ENCODE measurements at regions not wholly inside any gene's neighbourhood (a gene's known extent, or its start where the extent isn't known, plus 50 kb on each side); places are given as distances from the start of the nearest gene placed in this dataset.
A peak's percentile ranks its signal among the peaks of the same experiment; 100 is the strongest.

DNA sequence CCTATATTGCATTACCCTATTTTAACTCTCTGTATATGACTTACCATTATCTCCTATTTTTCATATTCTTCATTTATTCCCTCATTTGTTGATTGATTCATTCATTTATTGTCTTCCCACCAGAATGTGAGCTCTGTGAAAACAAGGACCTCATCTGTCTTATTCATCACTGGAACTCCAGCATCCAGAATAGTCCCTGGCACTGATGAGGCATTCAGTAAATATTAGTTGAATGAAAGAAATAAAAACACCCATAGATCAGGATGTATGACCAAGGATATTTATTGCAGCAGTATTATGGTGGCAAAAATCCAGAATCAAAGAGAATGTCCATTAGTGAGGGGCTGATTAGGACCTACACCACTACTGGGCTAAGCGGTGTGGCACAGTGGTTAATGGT, 164.9 kb downstream of the SPRY1 start:
- Mint-ChIP-seq H3K27ac (no peak overlapping the region), H3K4me3 (no peak overlapping the region), H3K36me3 (ENCODE audit: low read depth) (no peaks in the 10 kb centered on the region), H3K27me3 (no peaks in the 10 kb centered on the region), H3K9me3 (no peaks in the 10 kb centered on the region), H3K4me1 (ENCODE audit: low read depth) (peaks cover 1% of the 10 kb centered on the region)
- DNase-seq = no peak

DNA sequence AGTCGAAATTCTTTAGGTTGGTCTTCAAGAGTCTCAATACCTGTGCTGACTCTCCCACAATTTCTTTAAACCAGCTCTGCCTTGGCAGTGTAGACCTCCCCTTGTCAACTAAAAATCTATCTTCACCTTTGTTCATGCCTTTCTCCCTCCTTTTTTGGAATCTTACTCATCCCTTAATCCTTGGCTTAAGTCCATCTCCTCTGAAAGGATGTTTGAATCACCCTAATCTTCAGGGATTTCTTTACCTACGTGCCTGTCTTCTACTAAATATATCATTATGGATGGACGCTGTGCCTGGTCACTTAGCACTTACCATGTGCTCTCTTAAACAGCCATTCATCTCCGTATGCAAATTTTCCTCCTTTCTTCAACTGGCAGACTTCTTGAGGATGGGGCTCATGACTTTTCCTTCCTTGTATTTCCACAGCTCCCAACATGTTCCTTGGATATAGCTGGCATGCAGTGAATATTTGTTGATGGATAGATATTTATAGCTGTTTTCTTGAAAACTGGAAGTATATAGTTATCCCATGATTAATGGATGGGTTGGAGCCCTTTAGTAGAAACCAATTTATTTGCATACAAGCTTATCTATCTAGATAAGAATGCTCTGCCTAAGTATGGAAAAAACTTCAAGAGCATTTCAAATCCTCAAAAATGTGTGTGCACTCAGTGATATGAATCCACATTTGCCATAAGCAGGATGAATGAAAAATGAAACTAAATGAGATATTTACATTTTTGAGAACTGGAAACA, 166.6 kb downstream of the SPRY1 start:
- Mint-ChIP-seq H3K27ac (no peak overlapping the region), H3K27me3 (peaks cover 9% of the 10 kb centered on the region), H3K4me1 (ENCODE audit: low read depth) (peaks cover 1% of the 10 kb centered on the region), H3K36me3 (ENCODE audit: low read depth) (no peaks in the 10 kb centered on the region), H3K4me3 (no peak overlapping the region), H3K9me3 (peaks cover 3% of the 10 kb centered on the region)
- no peak for DNase-seq

DNA sequence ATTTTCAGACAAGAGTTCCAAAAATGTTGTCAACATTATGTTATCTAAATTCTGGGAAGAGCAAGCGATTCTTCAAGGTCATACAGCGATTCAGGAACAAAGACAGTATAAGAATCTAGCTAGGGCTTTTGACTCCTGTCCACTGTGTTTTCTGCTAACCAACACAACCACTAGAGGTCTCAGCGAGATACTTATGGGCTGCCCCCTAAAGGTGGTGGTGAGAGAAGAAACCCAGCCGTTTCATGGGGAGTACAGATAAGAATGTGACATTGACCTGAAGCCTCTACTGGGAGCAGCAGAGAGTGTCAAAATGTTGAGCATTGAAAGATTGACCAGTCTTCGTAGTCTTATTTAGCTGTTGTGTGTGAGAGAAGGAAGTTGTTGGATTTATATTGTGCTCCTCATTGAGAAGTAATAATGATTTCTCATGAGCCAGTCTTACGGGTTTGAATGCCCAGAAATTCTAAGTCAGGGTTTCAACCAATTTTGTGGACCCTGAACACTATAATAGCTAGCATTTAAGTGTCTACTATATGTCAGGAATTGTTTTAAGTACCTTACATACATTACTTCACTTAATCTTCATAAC, 168.3 kb downstream of the SPRY1 start:
- H3K4me1 Mint-ChIP-seq (ENCODE audit: low read depth) = peaks cover 1% of the 10 kb centered on the region
- no peaks in the 10 kb centered on the region for H3K36me3 Mint-ChIP-seq (ENCODE audit: low read depth)
- H3K9me3 Mint-ChIP-seq = peaks cover 3% of the 10 kb centered on the region
- no peak overlapping the region for H3K27ac Mint-ChIP-seq
- H3K27me3 Mint-ChIP-seq = peaks cover 9% of the 10 kb centered on the region
- H3K4me3 Mint-ChIP-seq = no peak overlapping the region
- DNase-seq = peak; percentile 37

DNA sequence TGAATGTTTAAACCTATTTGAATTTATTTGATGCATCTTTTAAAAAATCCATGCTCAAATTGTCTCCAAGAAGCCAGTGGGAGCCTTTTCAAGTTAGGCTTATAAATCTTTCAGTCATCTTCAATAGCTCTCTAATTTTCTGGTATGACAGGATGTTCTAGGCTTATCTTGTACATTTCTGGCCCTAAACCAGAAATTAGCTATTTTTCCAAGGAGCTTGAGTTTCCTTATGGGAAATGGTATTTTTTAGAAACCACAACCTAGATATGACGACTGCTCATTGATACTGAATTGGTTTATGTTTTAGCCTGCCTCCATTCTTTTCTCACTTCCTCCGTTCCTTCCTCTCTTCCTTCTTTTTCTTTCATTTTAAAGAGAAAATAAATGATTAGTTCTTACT, 172.3 kb downstream of the SPRY1 start:
- Mint-ChIP-seq H3K36me3 (ENCODE audit: low read depth) (no peaks in the 10 kb centered on the region), H3K27ac (no peak overlapping the region), H3K4me3 (no peak overlapping the region), H3K9me3 (peaks cover 3% of the 10 kb centered on the region), H3K27me3 (peaks cover 13% of the 10 kb centered on the region), H3K4me1 (ENCODE audit: low read depth) (peaks cover 1% of the 10 kb centered on the region)
- DNase-seq = no peak

DNA sequence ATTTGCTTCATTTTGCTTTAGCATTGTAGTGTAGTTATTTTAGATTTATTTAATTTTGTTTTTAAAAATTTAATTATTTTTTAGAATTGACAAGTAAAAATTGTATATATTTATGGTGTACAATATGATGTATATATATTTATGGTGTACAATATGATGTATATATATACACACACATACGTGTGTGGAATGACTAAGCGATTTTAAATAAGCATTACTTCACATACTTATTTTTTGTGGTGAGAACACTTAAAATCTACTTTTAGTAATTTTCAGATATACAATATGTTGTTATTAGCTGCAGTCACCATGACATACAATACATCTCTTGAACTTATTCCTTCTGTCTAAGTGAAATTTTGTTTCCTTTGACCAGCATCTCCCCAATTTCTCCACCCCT, 172.9 kb downstream of the SPRY1 start:
- H3K27ac Mint-ChIP-seq = no peak overlapping the region

GRCh38 chr4:123573866-123574508, 177.4 kb downstream of the SPRY1 start:
- no peak overlapping the region for H3K27ac Mint-ChIP-seq
- H3K9me3 Mint-ChIP-seq = no peaks in the 10 kb centered on the region
- DNase-seq = no peak
- peaks cover 5% of the 10 kb centered on the region for H3K27me3 Mint-ChIP-seq
- no peaks in the 10 kb centered on the region for H3K36me3 Mint-ChIP-seq (ENCODE audit: low read depth)
- no peak overlapping the region for H3K4me3 Mint-ChIP-seq
- H3K4me1 Mint-ChIP-seq (ENCODE audit: low read depth) = no peaks in the 10 kb centered on the region

More for the DNA sequence above, 172.9 kb downstream of the SPRY1 start:
- Mint-ChIP-seq H3K9me3 (peaks cover 3% of the 10 kb centered on the region), H3K27me3 (peaks cover 13% of the 10 kb centered on the region), H3K4me3 (no peak overlapping the region), H3K4me1 (ENCODE audit: low read depth) (peaks cover 1% of the 10 kb centered on the region), H3K36me3 (ENCODE audit: low read depth) (no peaks in the 10 kb centered on the region)
- no peak for DNase-seq

GRCh38 chr4:123575291-123575690, 178.7 kb downstream of the SPRY1 start:
- Mint-ChIP-seq H3K27me3 (peaks cover 5% of the 10 kb centered on the region), H3K27ac (no peak overlapping the region), H3K36me3 (ENCODE audit: low read depth) (no peaks in the 10 kb centered on the region), H3K9me3 (no peaks in the 10 kb centered on the region), H3K4me3 (no peak overlapping the region), H3K4me1 (ENCODE audit: low read depth) (no peaks in the 10 kb centered on the region)
- no peak for DNase-seq

DNA sequence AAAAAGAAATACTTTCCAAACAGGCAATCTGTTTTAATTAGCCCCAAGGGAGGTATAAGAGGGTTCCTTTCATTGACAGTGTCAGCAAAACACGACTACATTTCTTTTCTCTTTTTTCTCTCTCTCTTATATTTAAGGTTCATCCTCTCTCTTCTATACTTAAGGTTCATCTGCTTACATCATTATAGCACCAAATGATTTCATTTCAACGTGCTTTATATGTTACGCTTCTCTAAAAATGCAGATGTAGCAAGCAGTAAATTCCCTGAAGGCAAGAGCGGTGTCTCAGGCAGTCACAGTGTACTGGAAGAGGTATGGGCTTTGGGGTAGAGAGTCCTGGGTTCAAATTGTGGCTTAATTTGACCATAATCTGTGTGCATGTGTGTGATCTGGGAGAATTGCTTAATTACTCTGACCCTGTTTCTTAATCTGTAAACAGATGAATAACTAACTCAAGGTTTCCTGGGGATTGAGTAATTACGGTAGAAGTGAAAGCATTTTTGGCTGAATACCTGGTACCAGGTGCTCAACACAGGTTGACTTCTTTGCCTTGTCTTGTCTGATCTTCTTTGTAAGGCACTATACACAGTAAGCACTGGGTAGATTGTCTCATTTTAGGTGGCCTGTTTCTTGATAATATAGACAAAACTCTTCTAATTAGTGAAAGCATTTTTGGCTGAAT, 180.8 kb downstream of the SPRY1 start:
- no peaks in the 10 kb centered on the region for H3K4me1 Mint-ChIP-seq (ENCODE audit: low read depth)
- H3K27ac Mint-ChIP-seq = no peak overlapping the region
- peaks cover 17% of the 10 kb centered on the region for H3K9me3 Mint-ChIP-seq
- no peaks in the 10 kb centered on the region for H3K27me3 Mint-ChIP-seq
- DNase-seq = no peak
- H3K4me3 Mint-ChIP-seq = no peak overlapping the region
- peaks cover 2% of the 10 kb centered on the region for H3K36me3 Mint-ChIP-seq (ENCODE audit: low read depth)

GRCh38 chr4:123578276-123579029, 181.9 kb downstream of the SPRY1 start:
- Mint-ChIP-seq H3K27ac (no peak overlapping the region), H3K27me3 (no peaks in the 10 kb centered on the region), H3K9me3 (peaks cover 17% of the 10 kb centered on the region), H3K4me3 (no peak overlapping the region), H3K4me1 (ENCODE audit: low read depth) (no peaks in the 10 kb centered on the region), H3K36me3 (ENCODE audit: low read depth) (peaks cover 2% of the 10 kb centered on the region)
- no peak for DNase-seq

- H3K27ac Mint-ChIP-seq = no peak overlapping the region
- peaks cover 17% of the 10 kb centered on the region for H3K9me3 Mint-ChIP-seq
- H3K4me3 Mint-ChIP-seq = no peak overlapping the region
- no peaks in the 10 kb centered on the region for H3K27me3 Mint-ChIP-seq
- H3K4me1 Mint-ChIP-seq (ENCODE audit: low read depth) = no peaks in the 10 kb centered on the region
- DNase-seq = no peak
- H3K36me3 Mint-ChIP-seq (ENCODE audit: low read depth) = peaks cover 2% of the 10 kb centered on the region
Measured at GRCh38 chr4:123579961-123580360, 183.4 kb downstream of the SPRY1 start.

DNA sequence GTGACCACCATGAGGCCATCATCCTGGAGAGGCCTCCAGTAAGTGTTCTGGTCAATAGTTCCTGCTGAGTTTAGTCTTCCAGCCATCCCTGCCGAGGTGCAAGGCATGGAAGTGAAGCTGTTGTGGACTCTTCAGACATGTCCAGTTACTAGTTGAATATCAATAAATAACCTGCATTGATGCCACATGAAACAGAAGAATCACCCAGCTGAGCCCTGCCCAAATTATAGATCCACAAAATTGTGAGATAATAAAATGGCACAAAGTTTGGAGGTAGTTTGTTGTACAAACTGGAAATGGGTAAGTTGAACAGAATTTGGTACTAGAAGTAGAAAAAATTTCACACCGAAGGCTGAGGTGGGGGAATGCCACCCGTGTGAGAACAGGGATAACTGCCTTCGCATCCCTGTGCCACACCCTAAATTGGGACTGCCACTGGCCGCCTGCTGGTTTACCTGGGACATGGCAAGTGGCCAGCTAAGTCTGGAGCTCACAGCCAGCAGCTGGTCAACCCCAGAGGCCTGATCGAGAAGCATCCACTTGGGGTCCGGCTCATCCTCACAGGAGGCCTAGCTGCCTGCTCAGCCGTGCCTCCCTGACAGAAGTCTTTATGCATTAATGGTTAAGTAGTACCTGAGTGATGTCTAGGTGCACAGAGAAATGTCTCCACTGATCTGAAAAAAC, 184.5 kb downstream of the SPRY1 start:
- Mint-ChIP-seq H3K9me3 (peaks cover 17% of the 10 kb centered on the region), H3K36me3 (ENCODE audit: low read depth) (peaks cover 2% of the 10 kb centered on the region), H3K4me1 (ENCODE audit: low read depth) (no peaks in the 10 kb centered on the region), H3K27me3 (no peaks in the 10 kb centered on the region), H3K4me3 (no peak overlapping the region), H3K27ac (no peak overlapping the region)
- DNase-seq = no peak

DNA sequence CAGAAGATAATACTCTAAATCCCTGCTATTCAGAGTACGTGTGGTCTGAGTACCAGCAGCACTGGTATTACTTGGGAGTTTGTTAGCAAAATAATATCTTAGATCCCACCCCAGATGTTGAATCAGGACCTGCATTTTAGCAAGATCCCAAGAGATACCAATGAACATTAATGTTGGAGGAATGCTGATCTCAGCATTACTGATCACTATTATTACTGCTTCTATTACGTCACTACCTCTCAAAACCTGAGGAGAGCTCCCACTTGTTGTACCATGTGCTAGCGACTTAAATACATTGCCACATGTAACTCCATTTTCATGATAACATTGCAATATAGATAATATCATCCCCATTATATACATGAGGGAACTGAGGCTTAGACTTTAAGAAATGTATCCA, 185.2 kb downstream of the SPRY1 start:
- Mint-ChIP-seq H3K27ac (no peak overlapping the region), H3K27me3 (no peaks in the 10 kb centered on the region), H3K9me3 (peaks cover 17% of the 10 kb centered on the region), H3K4me1 (ENCODE audit: low read depth) (no peaks in the 10 kb centered on the region), H3K36me3 (ENCODE audit: low read depth) (peaks cover 2% of the 10 kb centered on the region), H3K4me3 (no peak overlapping the region)
- no peak for DNase-seq

DNA sequence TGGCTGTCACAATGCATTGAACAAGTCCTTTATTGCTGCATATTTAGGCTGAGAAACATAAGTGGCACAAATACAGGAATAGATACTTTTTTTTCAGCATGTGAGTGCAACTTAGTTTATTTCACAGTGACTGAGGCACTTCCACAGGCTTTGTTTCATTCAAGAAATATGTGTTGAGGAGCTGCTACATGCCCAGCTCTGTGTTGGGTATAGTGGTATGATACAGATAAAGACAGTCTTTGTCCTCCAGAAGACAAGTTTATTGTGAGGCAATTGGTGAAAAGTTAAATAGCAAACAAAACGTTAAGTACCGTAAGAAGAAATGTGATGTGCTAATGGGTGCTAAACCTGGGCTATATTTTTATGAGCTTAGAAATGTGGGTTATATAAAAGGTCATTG, 186.4 kb downstream of the SPRY1 start:
- no peak for DNase-seq
- H3K9me3 Mint-ChIP-seq = peaks cover 17% of the 10 kb centered on the region
- no peaks in the 10 kb centered on the region for H3K27me3 Mint-ChIP-seq
- no peak overlapping the region for H3K4me3 Mint-ChIP-seq
- peaks cover 2% of the 10 kb centered on the region for H3K36me3 Mint-ChIP-seq (ENCODE audit: low read depth)
- H3K27ac Mint-ChIP-seq = no peak overlapping the region
- H3K4me1 Mint-ChIP-seq (ENCODE audit: low read depth) = no peaks in the 10 kb centered on the region

- Mint-ChIP-seq H3K27me3 (no peaks in the 10 kb centered on the region), H3K4me3 (no peak overlapping the region), H3K36me3 (ENCODE audit: low read depth) (peaks cover 2% of the 10 kb centered on the region), H3K4me1 (ENCODE audit: low read depth) (peaks cover 11% of the 10 kb centered on the region), H3K9me3 (peaks cover 17% of the 10 kb centered on the region), H3K27ac (no peak overlapping the region)
- DNase-seq = no peak
Measured at GRCh38 chr4:123585111-123585510, 188.5 kb downstream of the SPRY1 start.

Data from activated T-cell treated with anti-CD3 and anti-CD28 coated beads, Interleukin-2, amount 50 U/mL, for 24 hours (primary cell).